K562 (cell line): ENCODE measurements at regions not wholly inside any gene's neighbourhood (a gene's known extent, or its start where the extent isn't known, plus 50 kb on each side); places are given as distances from the start of the nearest gene placed in this dataset.

Source experiments
- ATAC-seq: fragments of 200-7000 bp; cut with Tn5 transposase; 3 replicates; pipeline ENCODE4 v1.9.1; 2020; ENCODE audit warnings: moderate library complexity
- BruUV-seq: library from RNA; stranded (reverse); fragments of 400-500 nt; replicated peaks from 2 replicates; lab custom pipeline; 2021; lab: Mats Ljungman, UMichigan
- CTCF ChIA-PET: fragments of 300-600 bp; formaldehyde crosslinking; extraction: SDS; loops from one replicate; lab custom pipeline; 2021; ENCODE audit warnings: low intra/inter-chr PET ratio; lab: Yijun Ruan, JAX
- POLR2A ChIA-PET: fragments of 300-600, 350-650 bp; sonication (Branson Sonifier 250); formaldehyde crosslinking; extraction: SDS; loops from one replicate; lab custom pipeline; 2021; ENCODE audit warnings: antibody characterized with exemption, inconsistent platforms; lab: Yijun Ruan, JAX
- DNase-seq, 4 experiments: peaks; one replicate each; pipeline versions ENCODE4 v3.0.0 to v3.0.0-alpha.2; 2011 to 2018; ENCODE audit warnings: low spot score in 3 of 4, mixed read lengths in 3 of 4; ENCODE audit errors: extremely low read depth in 1 of 4
- FAIRE-seq: peaks from 2 replicates; lab custom pipeline; 2011; peaks lifted over from hg19 to GRCh38; lab: Jason Lieb, UNC
- H2AFZ ChIP-seq: 2 replicates; pipeline ENCODE4 v1.6.0; 2011; ENCODE audit warnings: low read depth, low read length, control low read depth, inconsistent platforms
- H3K27ac ChIP-seq: fragments of 200-600 bp; 3 replicates; pipeline ENCODE4 v1.8.0; 2011; ENCODE audit warnings: low read depth, mild to moderate bottlenecking, control low read depth, inconsistent platforms, low read length, moderate library complexity, mixed read lengths; ENCODE audit errors: extremely low read depth
- H3K27me3 ChIP-seq, 2 experiments: fragments of 300-600 bp in 1 of 2; 2 replicates in 1 of 2; 3 replicates in 1 of 2; pipeline versions ENCODE4 v1.6.0 to v1.8.0; 2011; ENCODE audit warnings: inconsistent platforms in 2 of 2, low read length in 2 of 2, mild to moderate bottlenecking in 1 of 2, mixed read lengths in 1 of 2, moderate library complexity in 1 of 2; ENCODE audit not compliant: control insufficient read depth in 2 of 2, insufficient read depth in 2 of 2
- H3K36me3 ChIP-seq: fragments of 300-600 bp; 3 replicates; pipeline ENCODE4 v1.8.0; 2011; ENCODE audit warnings: mild to moderate bottlenecking, low read length, inconsistent platforms; ENCODE audit not compliant: control insufficient read depth, insufficient read depth
- H3K4me1 ChIP-seq, 2 experiments: fragments of 200-600 bp in 1 of 2; replicated peaks in 1 of 2; 2 replicates in 1 of 2; 3 replicates in 1 of 2; pipeline versions ENCODE4 v1.5.1 to v1.8.0; 2011; ENCODE audit warnings: inconsistent platforms in 2 of 2, low read length in 2 of 2, mild to moderate bottlenecking in 1 of 2, mixed read lengths in 1 of 2, moderate library complexity in 1 of 2; ENCODE audit not compliant: control insufficient read depth in 2 of 2, insufficient read depth in 2 of 2
- H3K4me2 ChIP-seq: 2 replicates; pipeline ENCODE4 v1.6.1; 2011; ENCODE audit warnings: low read length, control low read depth, inconsistent platforms, mixed read lengths; ENCODE audit not compliant: insufficient read depth
- H3K4me3 ChIP-seq: fragments of 200-600 bp; sonication (generic), shearing (Covaris generic); 2 replicates; pipeline ENCODE4 v1.5.1; 2016; ENCODE audit warnings: control low read depth, inconsistent platforms
- H3K79me2 ChIP-seq: fragments of 200-600 bp; 3 replicates; pipeline ENCODE4 v1.8.0; 2011; ENCODE audit warnings: low read length, inconsistent platforms; ENCODE audit not compliant: control insufficient read depth, insufficient read depth
- H3K9ac ChIP-seq, 2 experiments: 2 replicates each; pipeline versions ENCODE4 v1.6.0 to v1.6.1; 2011; ENCODE audit warnings: low read depth in 2 of 2, low read length in 2 of 2, control low read depth in 1 of 2, inconsistent platforms in 1 of 2, mild to moderate bottlenecking in 1 of 2, mixed read lengths in 1 of 2; ENCODE audit not compliant: insufficient read depth in 1 of 2
- H3K9me1 ChIP-seq: one replicate; pipeline ENCODE4 v1.6.0; 2011; ENCODE audit warnings: inconsistent platforms, mild to moderate bottlenecking, low read length, moderate library complexity; ENCODE audit not compliant: control insufficient read depth, insufficient read depth
- H3K9me3 ChIP-seq: replicated peaks from 2 replicates; pipeline ENCODE4 v1.5.1; 2011; ENCODE audit warnings: low read depth, low read length, inconsistent platforms; ENCODE audit not compliant: control insufficient read depth, insufficient read depth
- H4K20me1 ChIP-seq: replicated peaks from 2 replicates; pipeline ENCODE4 v1.6.1; 2011; ENCODE audit warnings: low read length, inconsistent platforms, mixed read lengths; ENCODE audit not compliant: control insufficient read depth, insufficient read depth
- CEBPG ChIP-seq, 3 experiments: fragments of 200-800 bp in 1 of 3; sonication (Bioruptor generic) in 1 of 3; sonication (generic) in 1 of 3; formaldehyde crosslinking in 1 of 3; IDR thresholded peaks in 2 of 3; conservative IDR thresholded peaks in 1 of 3; 2 replicates each; pipeline versions ENCODE4 v1.6.1 to v1.8.0; 2016 to 2022; ENCODE audit warnings: missing compliant biosample characterization in 2 of 3, missing genetic modification characterization in 2 of 3, mild to moderate bottlenecking in 1 of 3, missing genetic modification reagents in 1 of 3
- FOXP1 ChIP-seq: sonication (generic); formaldehyde crosslinking; IDR thresholded peaks from 2 replicates; pipeline ENCODE4 v1.8.0; 2022; ENCODE audit warnings: mild to moderate bottlenecking, missing genetic modification reagents
- HCFC1 ChIP-seq: IDR thresholded peaks from 2 replicates; pipeline ENCODE4 v1.6.1; 2012; ENCODE audit warnings: low read depth, low read length, improper control_type of control experiment
- KLF10 ChIP-seq: fragments of 250-450 bp; sonication (Bioruptor Pico); IDR thresholded peaks from 2 replicates; pipeline ENCODE4 v1.6.1; 2021; ENCODE audit warnings: matching md5 sums
- KLF6 ChIP-seq: fragments of 250-450 bp; sonication (Bioruptor Pico); IDR thresholded peaks from 2 replicates; pipeline ENCODE4 v1.4.0; 2020; ENCODE audit warnings: mild to moderate bottlenecking, moderate library complexity, borderline replicate concordance
- NFXL1 ChIP-seq: fragments of 450-650 bp; formaldehyde crosslinking; IDR thresholded peaks from 2 replicates; pipeline ENCODE4 v1.4.0; 2021; ENCODE audit warnings: mild to moderate bottlenecking
- PHF21A ChIP-seq: fragments of 450-650 bp; IDR thresholded peaks from 2 replicates; pipeline ENCODE4 v1.6.1; 2017; ENCODE audit warnings: low read depth, borderline replicate concordance
- RNF219 ChIP-seq: fragments of 250-450 bp; sonication (Bioruptor Pico); IDR thresholded peaks from 2 replicates; pipeline ENCODE4 v1.5.0; 2022; ENCODE audit warnings: mild to moderate bottlenecking
- YY1 ChIP-seq, 3 experiments: IDR thresholded peaks; 2 replicates each; pipeline ENCODE4 v1.6.1; 2011; ENCODE audit warnings: low read length in 2 of 3, mild to moderate bottlenecking in 2 of 3, moderate library complexity in 2 of 3, borderline replicate concordance in 1 of 3, control low read depth in 1 of 3, low read depth in 1 of 3; ENCODE audit not compliant: insufficient read depth in 3 of 3, insufficient replicate concordance in 2 of 3, control insufficient read depth in 1 of 3, insufficient read length in 1 of 3; ENCODE audit errors: extremely low read depth in 1 of 3
- ZNF174 ChIP-seq: fragments of 250-450 bp; sonication (Bioruptor Pico); IDR thresholded peaks from 2 replicates; pipeline ENCODE4 v1.4.0; 2020; ENCODE audit warnings: mild to moderate bottlenecking
- ZNF395 ChIP-seq: fragments of 200-800 bp; sonication (Bioruptor generic); IDR thresholded peaks from 2 replicates; pipeline ENCODE4 v1.6.1; 2017; ENCODE audit warnings: missing genetic modification characterization, missing compliant biosample characterization
- WGBS: fragments of 100-300 bp; shearing (Covaris generic); methylation state at CpG from one replicate; pipeline ENCODE4 v1.1.6; 2016; ENCODE audit warnings: low coverage, mixed read lengths; ENCODE audit not compliant: insufficient coverage; ENCODE audit errors: missing lambda C conversion rate; 5-methylcytosine and 5-hydroxymethylcytosine counted together
- in situ Hi-C: fragments of 300-500 bp; cut with MboI; formaldehyde crosslinking; loops from 4 replicates; pipeline ENCODE4 v1.15.0; 2018; ENCODE audit warnings: inconsistent platforms, mixed read lengths
- intact Hi-C: fragments of 100-400 bp; cut with micrococcal nuclease; formaldehyde crosslinking; loops from 2 replicates; pipeline ENCODE4 v1.14.2; 2022
- TF ChIP-seq, protein P1 (sequence below): sonication (generic); formaldehyde crosslinking; IDR thresholded peaks from 2 replicates; pipeline ENCODE4 v1.8.1; 2023; ENCODE audit warnings: mild to moderate bottlenecking, missing genetic modification reagents

- no peak for TF ChIP-seq RNF219 (CRISPR knock-in tag)
- TF ChIP-seq, all 486 proteins: peak for 0
Observed at GRCh38 chr1:14339288-14339687, 259.2 kb upstream of the KAZN start (continued).

DNA sequence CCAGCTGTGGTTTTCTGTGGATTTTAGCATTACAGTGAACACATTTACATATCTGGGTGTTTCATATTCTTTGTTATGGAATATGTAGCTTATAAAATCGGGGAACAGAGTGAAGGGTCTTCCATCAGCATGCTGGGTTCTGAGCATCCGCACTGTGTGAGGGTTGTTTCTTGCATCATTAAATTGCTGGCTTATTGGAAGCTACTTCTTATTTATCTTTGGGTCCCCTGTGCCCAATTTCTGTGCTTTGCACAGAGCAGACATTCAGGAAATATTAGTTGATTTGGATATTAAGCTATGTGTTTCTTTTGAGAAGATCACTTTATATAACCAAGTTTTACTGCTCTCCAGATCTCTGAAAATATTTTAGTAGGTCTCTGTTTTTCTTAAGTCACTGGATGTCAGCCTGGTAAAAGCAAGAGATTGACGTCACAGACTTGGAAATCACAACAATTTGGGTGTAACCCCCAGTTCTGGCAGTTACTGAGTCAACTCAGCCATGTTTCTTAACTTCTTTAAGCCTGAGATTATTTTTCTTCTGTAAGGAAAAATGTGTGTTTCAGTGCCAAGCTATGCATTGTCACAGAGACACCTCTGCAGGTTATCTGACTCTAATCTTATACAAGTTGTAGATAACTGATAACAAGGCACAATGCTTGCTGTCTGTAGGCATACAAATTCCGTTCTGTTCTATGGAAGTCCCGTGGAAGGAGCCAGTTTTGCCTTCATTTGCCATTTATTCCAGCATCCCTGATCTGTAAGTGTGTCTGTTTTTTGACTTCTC lies 258.3 kb upstream of the KAZN start:
- Histone ChIP-seq H3K9me1 (no peaks in the 10 kb centered on the region), H4K20me1 (no peaks in the 10 kb centered on the region), H3K27me3 (peaks cover 8 to 18% of the 10 kb centered on the region in 2 experiments), H3K36me3 (no peaks in the 10 kb centered on the region), H3K27ac (no peak overlapping the region), H3K9ac (no peak overlapping the region), H3K4me2 (no peak overlapping the region), H3K79me2 (no peaks in the 10 kb centered on the region), H2AFZ (no peak overlapping the region), H3K4me1 (no peaks in the 10 kb centered on the region), H3K4me3 (no peak overlapping the region), H3K9me3 (no peaks in the 10 kb centered on the region)
- ChIA-PET CTCF (no interaction called here), POLR2A (interaction anchor here (0.6 to 2.1 kb wide), 3 partner anchors 8 to 65 kb away, joined by 3 to 6 read pairs (median 3); no protein-coding TSS in a partner anchor)
- intact Hi-C loops = no loop called here
- no peak for DNase-seq
- no peak for FAIRE-seq
- 2% methylated on average over 5 of the region's 5 CpGs for WGBS
- no peak for ATAC-seq
- BruUV-seq = no TSS peak
- in situ Hi-C loops = no loop called here
- TF ChIP-seq PHF21A (no peak), HCFC1 (no peak), NFXL1 (CRISPR knock-in tag) (no peak), CEBPG (CRISPR knock-in tag; IDR thresholded peaks at IDR 0.05) (no peak), CEBPG (tag; conservative IDR thresholded peaks at IDR 0.05 in 1 of 2, IDR thresholded peaks at IDR 0.05 in 1 of 2) (no peak), ZNF174 (CRISPR knock-in tag) (no peak), YY1 (IDR thresholded peaks at IDR 0.05; ENCODE audit: borderline replicate concordance in 1 of 3, control insufficient read depth in 1 of 3, extremely low read depth in 1 of 3, insufficient read depth in 3 of 3, insufficient read length in 1 of 3, insufficient replicate concordance in 2 of 3, low read depth in 1 of 3, low read length in 2 of 3) (no peak), FOXP1 (CRISPR knock-in tag) (no peak), KLF6 (no peak), KLF10 (CRISPR knock-in tag) (no peak), ZNF395 (CRISPR knock-in tag) (no peak)
- TF ChIP-seq, protein P1, sequence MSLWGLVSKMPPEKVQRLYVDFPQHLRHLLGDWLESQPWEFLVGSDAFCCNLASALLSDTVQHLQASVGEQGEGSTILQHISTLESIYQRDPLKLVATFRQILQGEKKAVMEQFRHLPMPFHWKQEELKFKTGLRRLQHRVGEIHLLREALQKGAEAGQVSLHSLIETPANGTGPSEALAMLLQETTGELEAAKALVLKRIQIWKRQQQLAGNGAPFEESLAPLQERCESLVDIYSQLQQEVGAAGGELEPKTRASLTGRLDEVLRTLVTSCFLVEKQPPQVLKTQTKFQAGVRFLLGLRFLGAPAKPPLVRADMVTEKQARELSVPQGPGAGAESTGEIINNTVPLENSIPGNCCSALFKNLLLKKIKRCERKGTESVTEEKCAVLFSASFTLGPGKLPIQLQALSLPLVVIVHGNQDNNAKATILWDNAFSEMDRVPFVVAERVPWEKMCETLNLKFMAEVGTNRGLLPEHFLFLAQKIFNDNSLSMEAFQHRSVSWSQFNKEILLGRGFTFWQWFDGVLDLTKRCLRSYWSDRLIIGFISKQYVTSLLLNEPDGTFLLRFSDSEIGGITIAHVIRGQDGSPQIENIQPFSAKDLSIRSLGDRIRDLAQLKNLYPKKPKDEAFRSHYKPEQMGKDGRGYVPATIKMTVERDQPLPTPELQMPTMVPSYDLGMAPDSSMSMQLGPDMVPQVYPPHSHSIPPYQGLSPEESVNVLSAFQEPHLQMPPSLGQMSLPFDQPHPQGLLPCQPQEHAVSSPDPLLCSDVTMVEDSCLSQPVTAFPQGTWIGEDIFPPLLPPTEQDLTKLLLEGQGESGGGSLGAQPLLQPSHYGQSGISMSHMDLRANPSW (CRISPR knock-in tag) = no peak
